ENCODE measurements at regions not wholly inside any gene's neighbourhood (a gene's known extent, or its start where the extent isn't known, plus 50 kb on each side); places are given as distances from the start of the nearest gene placed in this dataset.

DNA sequence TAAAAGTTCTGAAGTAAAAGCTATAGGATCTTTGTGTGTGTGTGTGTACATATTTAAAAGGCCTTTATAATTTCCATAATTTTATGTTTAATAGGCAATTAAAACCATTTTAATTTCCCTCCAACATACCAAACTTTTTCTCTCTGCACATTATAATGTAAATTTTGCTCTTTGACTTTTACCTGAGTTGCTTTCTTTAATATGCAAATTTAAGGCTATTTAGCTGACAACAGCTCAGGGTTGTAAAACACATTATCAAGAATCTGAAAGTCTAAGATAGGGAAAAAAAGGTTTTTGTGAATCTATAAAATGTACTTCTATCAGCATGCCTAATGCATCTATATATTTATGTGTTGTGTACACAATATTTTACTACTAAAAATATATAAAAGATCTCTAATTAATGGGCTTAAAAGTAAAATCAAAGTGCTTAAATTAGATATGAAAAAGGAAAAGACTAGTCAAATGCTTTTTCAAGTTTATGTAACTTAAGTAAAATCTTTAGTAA is 239.6 kb upstream of the RAI14 start:
- no peak for TF ChIP-seq ZNF274 (IDR thresholded peaks at IDR 0.05; ENCODE audit: low read depth, low read length)
- no peak for TF ChIP-seq SUZ12 (IDR thresholded peaks at IDR 0.05; ENCODE audit: extremely low read depth, insufficient read depth, insufficient read length)

Data from NT2/D1 (cell line).